GM12892 (cell line): ENCODE measurements at regions not wholly inside any gene's neighbourhood (a gene's known extent, or its start where the extent isn't known, plus 50 kb on each side); places are given as distances from the start of the nearest gene placed in this dataset.

ENCODE experiments used
- DNase-seq: peaks from one replicate; pipeline ENCODE4 v3.0.0; 2011; ENCODE audit not compliant: insufficient read length
- FAIRE-seq: peaks from 2 replicates; lab custom pipeline; 2011; peaks lifted over from hg19 to GRCh38; lab: Jason Lieb, UNC
- POLR2A ChIP-seq: IDR thresholded peaks from 2 replicates; pipeline ENCODE4 v1.6.1; 2011; ENCODE audit warnings: low read depth, low read length, control low read depth
- POLR2AphosphoS5 ChIP-seq: IDR thresholded peaks from 2 replicates; pipeline ENCODE4 v1.6.1; 2011; ENCODE audit warnings: low read depth, low read length, control low read depth
- TAF1 ChIP-seq: IDR thresholded peaks from 2 replicates; pipeline ENCODE4 v1.6.1; 2011; ENCODE audit warnings: low read depth, mild to moderate bottlenecking, control low read depth, low read length, borderline replicate concordance

- DNase-seq = no peak
- no peak for TF ChIP-seq TAF1
- TF ChIP-seq POLR2A = no peak
- no peak for TF ChIP-seq POLR2AphosphoS5
- FAIRE-seq = peak; percentile 30
These were observed 183.1 kb upstream of the IER5L start for GRCh38 chr9:129361196-129361595.

- TF ChIP-seq POLR2A = no peak
- TF ChIP-seq POLR2AphosphoS5 = no peak
- TF ChIP-seq TAF1 = no peak
- FAIRE-seq = no peak
- no peak for DNase-seq
These were observed 182.0 kb upstream of the IER5L start for GRCh38 chr9:129359916-129360536.

- FAIRE-seq (no peak), DNase-seq (no peak)
- TF ChIP-seq TAF1 = no peak
- TF ChIP-seq POLR2A = no peak
- TF ChIP-seq POLR2AphosphoS5 = no peak
These were observed 181.2 kb upstream of the IER5L start for GRCh38 chr9:129359162-129359811.

GRCh38 chr9:129358621-129359154 is 180.6 kb upstream of the IER5L start:
- no peak for FAIRE-seq
- DNase-seq = no peak
- TF ChIP-seq POLR2AphosphoS5 (no peak), POLR2A (no peak), TAF1 (no peak)

GRCh38 chr9:129357773-129358245 is 179.7 kb upstream of the IER5L start:
- no peak for TF ChIP-seq TAF1
- no peak for TF ChIP-seq POLR2AphosphoS5
- TF ChIP-seq POLR2A = no peak
- DNase-seq = no peak
- no peak for FAIRE-seq

GRCh38 chr9:129356871-129357772 is 179.1 kb upstream of the IER5L start:
- FAIRE-seq = no peak
- DNase-seq = no peak
- no peak for TF ChIP-seq POLR2AphosphoS5
- no peak for TF ChIP-seq POLR2A
- no peak for TF ChIP-seq TAF1

GRCh38 chr9:129355631-129356030 is 177.6 kb upstream of the IER5L start:
- DNase-seq (no peak), FAIRE-seq (no peak)
- no peak for TF ChIP-seq TAF1
- no peak for TF ChIP-seq POLR2AphosphoS5
- no peak for TF ChIP-seq POLR2A

GRCh38 chr9:129354498-129354897 is 176.4 kb upstream of the IER5L start:
- DNase-seq = no peak
- FAIRE-seq = no peak
- TF ChIP-seq POLR2A = no peak
- no peak for TF ChIP-seq TAF1
- no peak for TF ChIP-seq POLR2AphosphoS5

GRCh38 chr9:129353697-129354336 is 175.8 kb upstream of the IER5L start:
- DNase-seq = no peak
- no peak for FAIRE-seq
- TF ChIP-seq TAF1 = no peak
- no peak for TF ChIP-seq POLR2A
- TF ChIP-seq POLR2AphosphoS5 = no peak

- no peak for TF ChIP-seq POLR2AphosphoS5
- TF ChIP-seq TAF1 = no peak
- TF ChIP-seq POLR2A = no peak
- DNase-seq (no peak), FAIRE-seq (no peak)
These were observed 174.2 kb upstream of the IER5L start for GRCh38 chr9:129352146-129352865.
